Astrocyte of the cerebellum (primary cell): ENCODE measurements at regions not wholly inside any gene's neighbourhood (a gene's known extent, or its start where the extent isn't known, plus 50 kb on each side); places are given as distances from the start of the nearest gene placed in this dataset.

ENCODE experiments used
- DNase-seq: peaks from one replicate; pipeline ENCODE4 v3.0.0-alpha.2; 2011; ENCODE audit warnings: low read depth
- H3K4me3 ChIP-seq: 2 replicates; pipeline ENCODE4 v1.5.1; 2011; ENCODE audit warnings: mild to moderate bottlenecking, low read depth, low read length, moderate library complexity
- CTCF ChIP-seq: IDR thresholded peaks from 2 replicates; pipeline ENCODE4 v1.5.1; 2012; ENCODE audit warnings: low read length, low read depth, moderate library complexity, mild to moderate bottlenecking; ENCODE audit errors: missing control alignments
- in situ Hi-C: cut with HindIII; loops from 2 replicates; pipeline ENCODE4 v1.10.0; 2017; ENCODE audit warnings: low sequenced_read_pairs

- TF ChIP-seq CTCF, result no peak
- no peak overlapping the region for H3K4me3 ChIP-seq
- in situ Hi-C loops, result no loop called here
- no peak for DNase-seq
Measured at GRCh38 chr9:126208216-126208758, 118.3 kb upstream of the MVB12B start.

GRCh38 chr9:126211441-126212074, 115.1 kb upstream of the MVB12B start:
- in situ Hi-C loops, result no loop called here
- no peak for DNase-seq
- TF ChIP-seq CTCF, result no peak
- no peak overlapping the region for H3K4me3 ChIP-seq

- in situ Hi-C loops, result no loop called here
- H3K4me3 ChIP-seq, result no peak overlapping the region
- no peak for DNase-seq
- no peak for TF ChIP-seq CTCF
Measured at GRCh38 chr9:126215486-126215885, 111.1 kb upstream of the MVB12B start.

- in situ Hi-C loops, result no loop called here
- no peak for TF ChIP-seq CTCF
- no peak for DNase-seq
- H3K4me3 ChIP-seq, result no peak overlapping the region
Measured at GRCh38 chr9:126216826-126217225, 109.8 kb upstream of the MVB12B start.

- no peak for TF ChIP-seq CTCF
- no peak for DNase-seq
- in situ Hi-C loops, result no loop called here
- no peak overlapping the region for H3K4me3 ChIP-seq
Measured at GRCh38 chr9:126217250-126217653, 109.4 kb upstream of the MVB12B start.

- no peak for DNase-seq
- TF ChIP-seq CTCF, result no peak
- in situ Hi-C loops, result no loop called here
- H3K4me3 ChIP-seq, result no peak overlapping the region
Measured at GRCh38 chr9:126217797-126218196, 108.8 kb upstream of the MVB12B start.
